Suprapubic skin (tissue), 4 donors: ENCODE measurements at regions not wholly inside any gene's neighbourhood (a gene's known extent, or its start where the extent isn't known, plus 50 kb on each side); places are given as distances from the start of the nearest gene placed in this dataset.

Experiments used
- DNase-seq, 2 donors: peaks; one replicate each; pipeline ENCODE4 v3.0.0-alpha.2; 2019; ENCODE audit warnings: low spot score in 2 of 2
- H3K27ac ChIP-seq: fragments of 200-600 bp; sonication (generic); one replicate; pipeline ENCODE4 v1.5.1; 2019
- H3K27me3 ChIP-seq: fragments of 200-600 bp; sonication (generic); one replicate; pipeline ENCODE4 v1.5.1; 2019
- H3K36me3 ChIP-seq: fragments of 200-600 bp; sonication (generic); one replicate; pipeline ENCODE4 v1.5.1; 2019
- H3K4me1 ChIP-seq: fragments of 200-600 bp; sonication (generic); one replicate; pipeline ENCODE4 v1.5.1; 2019
- H3K4me3 ChIP-seq: fragments of 200-600 bp; sonication (generic); one replicate; pipeline ENCODE4 v1.5.1; 2019; ENCODE audit warnings: mild to moderate bottlenecking
- H3K9me3 ChIP-seq: fragments of 200-600 bp; sonication (generic); one replicate; pipeline ENCODE4 v1.5.1; 2019
- CTCF ChIP-seq, 2 donors: fragments of 200-600 bp in 1 of 2; fragments of 450-650 bp in 1 of 2; sonication (generic) in 1 of 2; IDR thresholded peaks; one replicate each; pipeline ENCODE4 v1.5.1; 2016 to 2019; ENCODE audit warnings: antibody characterized with exemption in 2 of 2, mild to moderate bottlenecking in 1 of 2, moderate library complexity in 1 of 2
- EP300 ChIP-seq: sonication (generic); formaldehyde crosslinking; IDR thresholded peaks from one replicate; pipeline ENCODE4 v1.6.1; 2017; ENCODE audit warnings: antibody characterized with exemption
- POLR2A ChIP-seq, 2 donors: fragments of 450-650 bp; IDR thresholded peaks; one replicate each; pipeline ENCODE4 v1.6.1; 2017; ENCODE audit warnings: antibody characterized with exemption in 2 of 2, mild to moderate bottlenecking in 2 of 2, moderate library complexity in 2 of 2
- POLR2AphosphoS5 ChIP-seq, 3 donors: sonication (generic); formaldehyde crosslinking; IDR thresholded peaks; one replicate each; pipeline ENCODE4 v1.6.1; 2017; ENCODE audit warnings: antibody characterized with exemption in 3 of 3
- WGBS: methylation state at CpG from one replicate; pipeline ENCODE4 v1.1.5; 2018; 5-methylcytosine and 5-hydroxymethylcytosine counted together

GRCh38 chr3:113117511-113118234 lies 93.7 kb upstream of the BOC start:
- WGBS, result 30% methylated on average over 1 of the region's 1 CpG
- no peak overlapping the region for H3K4me3 ChIP-seq
- TF ChIP-seq POLR2A (IDR thresholded peaks at IDR 0.05) (no peak), EP300 (no peak), CTCF (IDR thresholded peaks at IDR 0.05) (no peak), POLR2AphosphoS5 (IDR thresholded peaks at IDR 0.05) (no peak)

DNA sequence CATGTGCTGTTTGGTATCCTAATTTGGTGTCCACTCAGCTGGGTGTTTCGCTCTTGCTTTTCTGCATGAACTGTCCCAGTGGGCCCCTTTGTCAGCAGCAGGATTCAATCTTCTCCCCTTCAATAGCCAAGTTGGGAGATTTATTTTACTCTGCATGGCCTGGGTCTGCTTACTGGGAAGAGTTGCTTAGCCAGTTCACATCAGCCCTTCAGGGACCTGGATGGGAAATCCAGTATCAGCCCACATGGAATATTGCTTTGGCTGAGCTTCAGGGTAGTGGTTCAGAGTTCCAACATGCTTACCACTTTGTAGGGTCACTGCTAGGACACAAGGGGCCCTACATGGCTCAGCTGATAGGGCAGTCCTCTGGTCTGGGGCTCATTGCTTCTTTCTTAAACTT lies 93.0 kb upstream of the BOC start:
- no peaks in the 10 kb centered on the region for H3K36me3 ChIP-seq
- H3K4me3 ChIP-seq, result no peak overlapping the region
- no peak overlapping the region for H3K27ac ChIP-seq
- H3K4me1 ChIP-seq, result no peaks in the 10 kb centered on the region
- TF ChIP-seq EP300 (no peak), CTCF (IDR thresholded peaks at IDR 0.05) (no peak), POLR2AphosphoS5 (IDR thresholded peaks at IDR 0.05) (no peak), POLR2A (IDR thresholded peaks at IDR 0.05) (no peak)
- DNase-seq, result no peak
- H3K9me3 ChIP-seq, result no peaks in the 10 kb centered on the region
- 93% methylated on average over 1 of the region's 1 CpG for WGBS
- no peaks in the 10 kb centered on the region for H3K27me3 ChIP-seq

More at GRCh38 chr3:113117511-113118234, 93.7 kb upstream of the BOC start:
- no peaks in the 10 kb centered on the region for H3K4me1 ChIP-seq
- no peaks in the 10 kb centered on the region for H3K36me3 ChIP-seq
- H3K27me3 ChIP-seq, result no peaks in the 10 kb centered on the region
- H3K9me3 ChIP-seq, result no peaks in the 10 kb centered on the region
- no peak for DNase-seq
- no peak overlapping the region for H3K27ac ChIP-seq

DNA sequence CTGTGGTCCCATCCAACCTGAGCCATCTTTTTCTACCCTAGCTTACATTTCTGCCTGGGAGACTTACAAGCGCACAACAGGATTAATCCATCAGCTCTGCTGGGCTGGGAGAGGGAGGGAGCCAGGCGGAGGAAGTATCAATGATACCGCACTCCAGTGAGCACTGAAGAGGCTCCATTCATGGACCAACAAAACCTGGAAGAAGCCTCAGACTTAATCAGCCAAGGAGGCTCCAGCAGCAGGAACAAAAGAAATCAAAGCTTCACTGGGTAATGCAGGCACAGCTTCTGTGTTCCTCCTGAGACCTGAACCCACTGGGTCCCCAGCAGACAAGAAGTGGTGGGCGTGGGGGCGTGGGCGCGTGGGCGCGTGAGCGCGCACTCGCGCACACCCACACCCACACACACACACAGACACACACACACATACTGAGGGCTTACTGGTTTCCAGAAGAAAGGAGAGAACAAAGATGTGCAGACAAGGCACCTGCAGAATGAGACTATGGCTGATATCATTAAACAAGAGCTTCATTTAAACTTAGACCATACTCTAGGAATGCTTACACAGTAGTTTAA lies 87.0 kb upstream of the BOC start:
- Histone ChIP-seq H3K36me3 (no peaks in the 10 kb centered on the region), H3K9me3 (no peaks in the 10 kb centered on the region), H3K27me3 (no peaks in the 10 kb centered on the region), H3K27ac (no peak overlapping the region), H3K4me3 (no peak overlapping the region), H3K4me1 (no peaks in the 10 kb centered on the region)
- no peak for TF ChIP-seq EP300
- TF ChIP-seq POLR2AphosphoS5 (IDR thresholded peaks at IDR 0.05), result no peak
- no peak for TF ChIP-seq CTCF (IDR thresholded peaks at IDR 0.05)
- DNase-seq, result no peak
- 92% methylated on average over 13 of the region's 13 CpGs for WGBS

GRCh38 chr3:113125951-113126350 lies 85.4 kb upstream of the BOC start:
- no peak overlapping the region for H3K27ac ChIP-seq
- H3K4me3 ChIP-seq, result no peak overlapping the region
- no peaks in the 10 kb centered on the region for H3K36me3 ChIP-seq
- H3K9me3 ChIP-seq, result no peaks in the 10 kb centered on the region
- no peaks in the 10 kb centered on the region for H3K4me1 ChIP-seq
- 100% methylated on average over 4 of the region's 4 CpGs for WGBS
- no peak for TF ChIP-seq CTCF (IDR thresholded peaks at IDR 0.05)
- no peak for TF ChIP-seq POLR2AphosphoS5 (IDR thresholded peaks at IDR 0.05)
- no peak for TF ChIP-seq POLR2A (IDR thresholded peaks at IDR 0.05)
- TF ChIP-seq EP300, result no peak
- DNase-seq, result no peak
- H3K27me3 ChIP-seq, result no peaks in the 10 kb centered on the region

- TF ChIP-seq POLR2AphosphoS5 (IDR thresholded peaks at IDR 0.05) (no peak), POLR2A (IDR thresholded peaks at IDR 0.05) (no peak), CTCF (IDR thresholded peaks at IDR 0.05) (no peak), EP300 (no peak)
- WGBS, result 78% methylated on average over 9 of the region's 9 CpGs
- no peaks in the 10 kb centered on the region for H3K36me3 ChIP-seq
- no peak overlapping the region for H3K27ac ChIP-seq
- H3K27me3 ChIP-seq, result no peaks in the 10 kb centered on the region
- H3K9me3 ChIP-seq, result no peaks in the 10 kb centered on the region
- DNase-seq, result no peak
- H3K4me1 ChIP-seq, result peaks cover 7% of the 10 kb centered on the region
- H3K4me3 ChIP-seq, result no peak overlapping the region
These were observed 82.9 kb upstream of the BOC start for GRCh38 chr3:113128386-113129015.
